T-helper 2 cell treated with Interferon-gamma antibody and Interleukin-4, amounts not matched to agents 5 μg/mL and 100 μg/mL, for 36 hours (primary cell): ENCODE measurements at regions not wholly inside any gene's neighbourhood (a gene's known extent, or its start where the extent isn't known, plus 50 kb on each side); places are given as distances from the start of the nearest gene placed in this dataset.
"Not testable (repeated sequence)": the region's sequence is repeated elsewhere in the genome, so short reads cannot be mapped to it uniquely, and the experiment has no call there.

Experiments used
- DNase-seq: peaks from one replicate; pipeline ENCODE4 v3.0.0; 2021; ENCODE audit warnings: low spot score
- H3K27ac Mint-ChIP-seq: one replicate; pipeline ENCODE4 v1.8.0; 2021; ENCODE audit warnings: mild to moderate bottlenecking, mixed read lengths
- H3K27me3 Mint-ChIP-seq: one replicate; pipeline ENCODE4 v1.8.0; 2021; ENCODE audit warnings: low read depth, mixed read lengths
- H3K36me3 Mint-ChIP-seq: one replicate; pipeline ENCODE4 v1.8.0; 2021; ENCODE audit warnings: low read depth, mixed read lengths
- H3K4me1 Mint-ChIP-seq: one replicate; pipeline ENCODE4 v1.8.0; 2021; ENCODE audit warnings: low read depth, mixed read lengths
- H3K4me3 Mint-ChIP-seq: one replicate; pipeline ENCODE4 v1.8.0; 2022; ENCODE audit warnings: mild to moderate bottlenecking, moderate library complexity, mixed read lengths
- H3K9me3 Mint-ChIP-seq: one replicate; pipeline ENCODE4 v1.8.0; 2021; ENCODE audit warnings: mixed read lengths

DNA sequence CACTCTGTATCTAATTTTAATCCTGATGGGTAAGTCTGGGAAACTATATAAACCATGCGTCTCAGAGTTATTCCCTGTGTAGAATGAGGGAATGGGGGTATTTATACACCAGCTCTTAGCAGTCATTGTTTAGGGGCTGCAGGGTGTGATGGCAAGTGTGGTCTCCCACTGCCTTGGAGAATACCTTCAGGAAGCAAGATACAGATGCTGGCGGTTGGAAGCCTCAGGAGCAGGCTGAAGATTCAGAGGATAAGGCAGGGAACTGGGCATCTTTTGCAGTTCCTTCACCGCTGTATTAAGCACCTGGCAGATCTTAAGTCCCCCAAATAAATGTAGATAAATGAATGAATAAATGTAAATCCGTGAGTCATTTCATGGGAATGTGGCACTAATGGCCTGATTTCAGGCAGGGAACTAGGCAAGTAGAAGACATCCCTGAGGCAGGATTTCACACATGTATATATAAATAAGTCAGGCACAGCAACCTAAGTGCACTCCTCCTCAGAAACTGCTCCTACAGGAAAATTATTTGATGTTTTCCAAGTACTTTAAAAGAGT lies 209.2 kb upstream of the GADL1 start:
- peaks cover 4% of the 10 kb centered on the region for H3K9me3 Mint-ChIP-seq
- H3K27ac Mint-ChIP-seq = no peak overlapping the region
- peaks cover 2% of the 10 kb centered on the region for H3K27me3 Mint-ChIP-seq
- H3K4me1 Mint-ChIP-seq = peaks cover 16% of the 10 kb centered on the region
- DNase-seq = no peak
- no peak overlapping the region for H3K4me3 Mint-ChIP-seq
- H3K36me3 Mint-ChIP-seq = peaks cover 1% of the 10 kb centered on the region

DNA sequence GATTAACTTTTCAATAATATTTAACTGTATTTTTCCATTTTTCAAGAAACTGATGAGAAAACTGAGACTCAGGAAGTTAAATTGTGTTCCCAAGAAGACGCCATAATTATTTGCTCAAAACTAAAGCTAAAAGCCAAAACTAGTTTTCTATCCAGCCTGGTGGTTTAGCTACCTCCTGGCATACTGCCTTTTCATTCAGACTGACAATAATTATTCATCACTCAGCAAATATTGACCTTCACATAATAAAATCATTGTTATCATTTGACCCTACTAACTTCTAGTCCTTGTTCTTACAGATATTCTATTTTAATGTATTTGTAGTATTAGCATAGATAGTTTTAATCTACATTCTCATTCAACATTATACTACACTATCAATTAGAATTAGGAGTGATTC lies 210.6 kb upstream of the GADL1 start:
- peaks cover 2% of the 10 kb centered on the region for H3K27me3 Mint-ChIP-seq

DNA sequence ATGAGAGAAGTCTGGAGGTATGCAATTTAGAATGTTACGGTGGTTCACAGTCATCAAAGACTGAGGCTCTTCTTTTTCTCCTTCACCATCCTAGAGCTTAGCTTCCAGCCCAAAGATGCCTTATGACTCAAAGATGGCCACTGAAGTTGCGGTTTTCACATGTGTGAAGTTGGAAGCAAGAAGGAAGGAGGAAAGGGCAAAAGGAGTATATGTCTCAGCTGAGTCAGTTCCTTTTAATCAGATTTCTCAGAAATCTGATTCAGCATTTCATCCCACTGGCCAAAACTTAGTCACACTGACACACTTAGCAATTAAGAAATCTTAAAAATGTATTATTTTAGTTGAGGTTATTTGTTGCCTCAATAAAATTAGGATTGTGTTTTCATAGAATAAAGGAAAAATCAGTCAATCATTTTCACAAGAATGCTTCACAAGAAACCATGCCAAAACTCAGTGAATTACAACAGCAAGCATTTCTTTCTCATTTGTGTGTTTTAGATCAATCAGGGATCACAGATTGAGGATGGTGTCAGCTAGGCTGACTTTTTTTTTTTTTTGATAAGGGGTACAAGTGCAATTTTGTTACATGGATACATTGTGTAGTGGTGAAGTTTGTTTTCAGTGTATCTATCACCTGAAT lies 211.1 kb upstream of the GADL1 start:
- peak; percentile 61 for DNase-seq
- H3K36me3 Mint-ChIP-seq = peaks cover 1% of the 10 kb centered on the region
- H3K4me1 Mint-ChIP-seq = peaks cover 16% of the 10 kb centered on the region
- H3K27me3 Mint-ChIP-seq = peaks cover 2% of the 10 kb centered on the region
- H3K4me3 Mint-ChIP-seq = no peak overlapping the region
- no peak overlapping the region for H3K27ac Mint-ChIP-seq
- H3K9me3 Mint-ChIP-seq = peaks cover 4% of the 10 kb centered on the region

More for the DNA sequence above, 210.6 kb upstream of the GADL1 start:
- peaks cover 16% of the 10 kb centered on the region for H3K4me1 Mint-ChIP-seq
- H3K4me3 Mint-ChIP-seq = no peak overlapping the region
- DNase-seq = no peak
- peaks cover 1% of the 10 kb centered on the region for H3K36me3 Mint-ChIP-seq
- H3K27ac Mint-ChIP-seq = no peak overlapping the region
- H3K9me3 Mint-ChIP-seq = peaks cover 4% of the 10 kb centered on the region

DNA sequence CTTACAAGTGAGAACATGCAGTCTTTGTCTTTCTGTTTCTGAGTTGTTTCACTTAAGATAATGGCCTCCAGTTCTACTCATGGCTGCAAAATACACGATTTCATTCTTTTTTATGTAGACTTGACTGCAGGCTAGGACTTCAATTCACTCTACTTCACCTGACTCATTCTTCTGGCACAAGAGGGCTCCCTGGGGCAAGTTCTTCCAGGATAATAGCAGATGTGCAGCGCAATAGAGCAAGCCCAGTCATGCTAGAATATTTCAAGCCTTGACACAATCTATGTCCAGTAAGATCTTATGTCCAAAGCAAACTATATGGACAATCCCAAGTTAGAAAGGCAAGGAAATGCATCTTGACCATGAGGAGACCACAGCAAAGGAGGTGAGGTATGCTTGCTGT lies 211.7 kb upstream of the GADL1 start:
- Mint-ChIP-seq H3K27me3 (peaks cover 2% of the 10 kb centered on the region), H3K36me3 (peaks cover 1% of the 10 kb centered on the region), H3K4me3 (no peak overlapping the region), H3K4me1 (peaks cover 16% of the 10 kb centered on the region), H3K9me3 (peaks cover 4% of the 10 kb centered on the region), H3K27ac (no peak overlapping the region)
- DNase-seq = no peak

DNA sequence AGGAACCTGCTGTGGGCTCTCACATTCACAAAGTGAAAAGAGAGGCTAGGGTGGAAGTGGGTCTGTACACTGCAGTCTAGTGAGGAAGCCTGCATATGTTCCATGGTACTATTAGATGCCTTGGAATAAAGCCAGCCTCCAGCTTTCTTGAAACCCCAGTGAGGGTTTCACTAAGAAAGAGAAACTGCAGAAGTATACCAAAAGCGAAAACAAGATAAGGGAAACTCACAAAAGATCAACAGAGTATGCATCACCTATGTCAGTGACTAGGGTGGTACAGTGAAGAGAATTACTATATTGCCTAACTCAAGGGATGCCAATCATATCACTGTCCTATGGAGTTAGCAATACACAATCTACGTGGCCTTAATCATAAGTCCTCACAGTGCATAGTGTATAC lies 212.5 kb upstream of the GADL1 start:
- peaks cover 3% of the 10 kb centered on the region for H3K9me3 Mint-ChIP-seq
- H3K4me1 Mint-ChIP-seq = peaks cover 16% of the 10 kb centered on the region
- no peak overlapping the region for H3K27ac Mint-ChIP-seq
- H3K4me3 Mint-ChIP-seq = no peak overlapping the region
- DNase-seq = peak; percentile 20
- peaks cover 2% of the 10 kb centered on the region for H3K27me3 Mint-ChIP-seq
- peaks cover 1% of the 10 kb centered on the region for H3K36me3 Mint-ChIP-seq

DNA sequence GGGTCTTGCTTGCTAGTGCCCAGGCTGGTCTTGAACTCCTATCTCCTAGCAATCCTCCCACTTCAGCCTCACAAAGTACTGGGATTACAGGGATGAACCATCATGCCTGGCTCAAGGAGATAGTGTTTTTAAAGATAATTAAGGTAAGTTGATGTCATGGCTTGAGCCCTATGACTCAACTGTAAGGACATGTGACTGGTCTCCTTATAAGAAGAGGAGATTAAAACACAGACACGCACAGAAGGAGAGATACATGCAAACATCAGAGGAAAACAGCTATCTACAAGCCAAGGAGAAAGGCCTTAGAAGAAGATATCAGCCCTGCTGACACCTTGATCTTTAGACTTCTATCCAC lies 220.4 kb upstream of the GADL1 start:
- Mint-ChIP-seq H3K27me3 (no peaks in the 10 kb centered on the region), H3K4me3 (no peak overlapping the region), H3K4me1 (no peaks in the 10 kb centered on the region), H3K36me3 (no peaks in the 10 kb centered on the region), H3K9me3 (no peaks in the 10 kb centered on the region), H3K27ac (no peak overlapping the region)
- no peak for DNase-seq

DNA sequence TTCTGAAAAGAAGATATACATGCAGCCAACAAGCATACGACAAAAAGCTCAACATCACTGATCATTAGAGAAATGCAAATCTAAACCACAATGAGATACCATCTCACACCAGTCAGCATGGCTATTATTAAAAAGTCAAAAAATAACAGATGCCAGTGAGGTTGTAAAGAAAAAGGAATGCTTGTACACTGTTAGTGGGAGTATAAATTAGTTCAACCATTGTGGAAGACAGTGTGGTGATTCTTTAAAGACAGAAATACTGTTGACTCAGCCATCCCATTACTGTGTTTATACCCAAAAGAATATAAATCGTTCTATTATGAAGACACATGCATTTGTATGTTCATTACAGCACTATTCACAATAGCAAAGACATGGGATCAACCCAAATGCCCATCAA lies 221.1 kb upstream of the GADL1 start:
- H3K4me3 Mint-ChIP-seq, H3K36me3 Mint-ChIP-seq, H3K9me3 Mint-ChIP-seq, DNase-seq, H3K27me3 Mint-ChIP-seq, H3K4me1 Mint-ChIP-seq, H3K27ac Mint-ChIP-seq: not testable (repeated sequence)

DNA sequence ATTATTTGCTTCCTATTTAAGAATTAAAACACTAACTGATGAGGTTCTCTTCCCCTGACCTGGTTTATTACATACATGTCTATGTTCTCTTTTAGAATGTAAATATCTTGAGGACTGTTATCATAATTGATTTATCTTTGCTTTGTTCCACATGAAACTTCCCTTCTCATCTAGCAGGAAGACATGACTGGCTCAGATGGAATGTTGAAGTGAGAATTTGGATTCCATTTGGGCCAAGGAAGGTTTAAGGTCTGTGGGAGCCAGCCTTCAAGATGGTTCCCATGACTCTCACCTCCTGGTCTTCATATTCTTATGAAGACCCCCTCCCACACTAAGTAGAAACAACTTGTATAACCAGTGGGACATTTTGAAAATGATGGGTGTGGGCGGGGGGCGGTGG lies 222.2 kb upstream of the GADL1 start:
- H3K4me3 Mint-ChIP-seq = no peak overlapping the region
- DNase-seq = no peak
- no peaks in the 10 kb centered on the region for H3K27me3 Mint-ChIP-seq
- no peaks in the 10 kb centered on the region for H3K9me3 Mint-ChIP-seq
- no peak overlapping the region for H3K27ac Mint-ChIP-seq
- no peaks in the 10 kb centered on the region for H3K4me1 Mint-ChIP-seq
- H3K36me3 Mint-ChIP-seq = no peaks in the 10 kb centered on the region

DNA sequence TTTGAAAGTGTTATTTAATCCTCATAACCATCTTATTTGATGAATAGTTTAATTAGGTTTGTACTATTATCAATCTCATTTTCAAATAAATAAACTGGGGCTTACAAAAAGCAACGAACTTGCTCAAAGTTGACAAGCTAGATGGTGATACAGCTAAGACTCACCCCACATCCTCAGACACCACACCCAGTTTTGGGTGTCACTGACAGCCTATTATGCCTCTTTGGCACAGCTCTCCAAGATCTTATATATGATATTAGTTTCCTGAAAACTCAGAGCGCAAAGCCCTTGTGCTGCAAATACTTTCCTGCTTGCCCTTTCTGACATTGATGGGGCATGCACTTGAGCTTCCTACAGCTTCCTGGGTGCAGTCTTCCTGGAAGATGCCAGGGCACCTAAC lies 223.4 kb upstream of the GADL1 start:
- H3K4me3 Mint-ChIP-seq = no peak overlapping the region
- H3K36me3 Mint-ChIP-seq = no peaks in the 10 kb centered on the region
- H3K27me3 Mint-ChIP-seq = peaks cover 2% of the 10 kb centered on the region
- H3K27ac Mint-ChIP-seq = no peak overlapping the region
- H3K9me3 Mint-ChIP-seq = no peaks in the 10 kb centered on the region
- no peak for DNase-seq
- H3K4me1 Mint-ChIP-seq = no peaks in the 10 kb centered on the region

DNA sequence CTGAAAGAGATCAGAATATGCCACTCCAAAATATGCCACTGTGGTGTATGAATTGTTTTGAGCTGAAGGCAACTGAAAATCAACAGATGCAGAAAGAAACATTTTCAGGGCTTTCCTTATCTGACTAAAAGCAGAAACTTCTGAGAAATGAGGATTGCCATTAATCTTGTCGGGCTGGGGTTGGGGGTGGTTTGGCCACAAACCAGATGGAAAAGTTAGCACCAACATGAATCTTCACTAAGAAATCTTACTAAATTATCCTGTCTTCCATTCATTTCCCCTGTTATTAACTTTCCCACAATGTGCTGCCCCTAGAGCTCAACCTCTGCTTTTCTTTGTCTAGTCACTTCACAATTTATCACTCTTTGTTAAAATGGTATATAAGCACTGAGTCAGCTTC lies 229.9 kb upstream of the GADL1 start:
- peaks cover 2% of the 10 kb centered on the region for H3K27me3 Mint-ChIP-seq
- no peak overlapping the region for H3K4me3 Mint-ChIP-seq
- no peak overlapping the region for H3K27ac Mint-ChIP-seq
- DNase-seq = no peak
- peaks cover 2% of the 10 kb centered on the region for H3K36me3 Mint-ChIP-seq
- H3K9me3 Mint-ChIP-seq = peaks cover 15% of the 10 kb centered on the region
- no peaks in the 10 kb centered on the region for H3K4me1 Mint-ChIP-seq

DNA sequence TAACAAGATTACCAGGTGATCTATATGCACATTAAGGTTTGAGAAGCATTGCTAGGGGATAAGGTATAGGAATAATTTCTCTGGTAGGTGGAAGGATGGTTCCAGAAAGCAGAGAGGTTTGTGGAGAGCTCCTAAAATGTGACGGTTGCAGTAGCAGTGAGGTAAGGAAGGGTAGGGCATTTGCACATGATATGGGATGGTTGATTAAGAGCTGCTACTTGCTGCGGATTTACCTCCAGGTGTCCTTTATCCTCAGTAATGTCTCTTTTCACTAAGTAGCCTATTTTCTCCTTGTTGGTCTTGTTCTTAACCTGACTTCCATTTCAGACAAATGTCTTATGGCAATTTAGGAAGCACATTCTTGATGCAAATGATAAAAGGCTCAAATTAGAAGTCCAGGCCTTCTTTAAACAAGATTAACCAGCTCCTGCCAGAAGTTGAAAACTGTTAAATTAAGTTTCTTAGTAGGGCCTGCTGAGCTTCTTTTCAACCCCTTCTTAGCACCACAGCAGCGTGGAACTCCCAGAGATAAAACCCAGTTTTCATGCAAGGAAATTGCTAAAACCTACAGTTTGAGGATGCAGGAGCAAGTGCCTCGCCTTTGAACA lies 231.1 kb upstream of the GADL1 start:
- Mint-ChIP-seq H3K27ac (no peak overlapping the region), H3K9me3 (peaks cover 15% of the 10 kb centered on the region), H3K4me3 (no peak overlapping the region), H3K27me3 (peaks cover 2% of the 10 kb centered on the region), H3K36me3 (peaks cover 2% of the 10 kb centered on the region), H3K4me1 (no peaks in the 10 kb centered on the region)
- no peak for DNase-seq

DNA sequence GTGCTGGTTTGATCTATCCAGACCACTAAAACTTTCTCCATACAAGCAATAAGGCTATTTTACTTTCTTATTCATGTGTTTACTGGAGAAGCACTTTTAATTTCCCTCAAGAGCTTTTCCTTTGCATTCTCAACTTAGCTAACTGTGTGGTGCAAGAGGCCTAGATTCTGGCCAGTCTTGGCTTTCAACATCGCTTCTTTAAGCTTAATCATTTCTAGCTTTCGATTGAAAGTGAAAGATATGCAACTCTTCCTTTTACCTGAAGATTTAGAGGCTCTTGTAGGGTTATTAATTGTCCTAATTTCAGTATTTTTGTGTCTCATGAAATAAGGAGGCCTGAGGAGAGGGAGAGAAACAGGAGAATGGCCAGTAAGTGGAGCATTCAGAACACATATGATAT lies 234.8 kb upstream of the GADL1 start:
- H3K27ac Mint-ChIP-seq = no peak overlapping the region
- H3K36me3 Mint-ChIP-seq = no peaks in the 10 kb centered on the region
- H3K4me1 Mint-ChIP-seq = no peaks in the 10 kb centered on the region
- DNase-seq = no peak
- H3K4me3 Mint-ChIP-seq = no peak overlapping the region
- peaks cover 7% of the 10 kb centered on the region for H3K9me3 Mint-ChIP-seq
- no peaks in the 10 kb centered on the region for H3K27me3 Mint-ChIP-seq

DNA sequence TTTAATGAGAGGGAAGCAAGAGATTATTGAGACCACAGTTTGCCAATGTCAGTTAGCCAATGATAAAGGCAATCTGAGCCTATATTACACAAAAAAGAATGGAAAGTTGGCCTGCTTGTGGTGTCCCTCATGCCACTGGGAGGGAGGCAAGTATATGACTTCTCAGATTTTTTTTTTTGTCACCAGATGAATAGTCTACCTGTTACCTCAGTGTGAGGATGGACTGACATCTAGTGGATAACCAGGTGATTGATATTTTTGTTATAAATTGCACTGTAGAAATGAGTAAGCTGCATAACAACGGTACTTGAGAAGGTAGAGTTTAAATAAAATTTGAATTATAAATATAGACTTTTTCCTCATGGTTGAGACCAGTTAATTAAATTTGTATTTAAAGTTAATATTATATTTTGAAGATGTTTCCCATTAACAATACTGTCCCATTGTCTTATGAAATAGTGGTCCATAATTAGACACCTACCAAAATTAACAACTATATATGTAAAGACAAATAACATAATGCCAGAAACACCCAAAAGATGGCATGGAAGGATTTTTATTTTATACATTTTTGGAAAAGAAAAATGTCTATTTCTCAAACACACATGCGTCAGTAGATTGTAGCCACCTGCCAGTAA lies 237.8 kb upstream of the GADL1 start:
- no peak for DNase-seq
- Mint-ChIP-seq H3K27ac (no peak overlapping the region), H3K4me1 (no peaks in the 10 kb centered on the region), H3K27me3 (no peaks in the 10 kb centered on the region), H3K9me3 (no peaks in the 10 kb centered on the region), H3K4me3 (no peak overlapping the region), H3K36me3 (no peaks in the 10 kb centered on the region)

DNA sequence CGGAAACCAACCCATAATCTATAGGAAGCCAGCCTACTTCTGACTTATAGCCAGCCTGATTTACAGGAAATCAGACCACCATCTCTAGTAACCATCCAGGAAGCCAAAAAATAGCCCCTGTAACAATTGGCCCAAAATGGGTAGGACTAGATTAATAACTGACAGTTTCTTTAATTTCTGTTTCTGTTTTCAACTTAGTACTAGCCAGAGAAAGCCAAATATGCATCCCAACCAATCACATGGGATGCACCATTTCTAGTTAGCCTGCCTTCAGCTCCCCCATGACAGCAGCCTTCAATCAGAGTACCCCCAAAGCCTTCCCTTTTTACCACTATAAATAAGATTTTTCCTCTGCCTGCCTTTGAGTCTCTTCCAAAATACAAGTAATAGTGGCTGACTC lies 239.1 kb upstream of the GADL1 start:
- no peak for DNase-seq
- H3K4me3 Mint-ChIP-seq = no peak overlapping the region
- no peak overlapping the region for H3K27ac Mint-ChIP-seq
- no peaks in the 10 kb centered on the region for H3K27me3 Mint-ChIP-seq
- H3K4me1 Mint-ChIP-seq = no peaks in the 10 kb centered on the region
- H3K36me3 Mint-ChIP-seq = no peaks in the 10 kb centered on the region
- no peaks in the 10 kb centered on the region for H3K9me3 Mint-ChIP-seq
